Mucosa of rectum (tissue), 2 donors: ENCODE measurements at regions not wholly inside any gene's neighbourhood (a gene's known extent, or its start where the extent isn't known, plus 50 kb on each side); places are given as distances from the start of the nearest gene placed in this dataset.

Experiments used
- H3K27ac ChIP-seq, 2 donors: one replicate each; pipeline ENCODE4 v1.7.0; 2013; ENCODE audit warnings: inconsistent platforms in 2 of 2, low read depth in 2 of 2, low read length in 2 of 2
- H3K27me3 ChIP-seq, 2 donors: one replicate each; pipeline ENCODE4 v1.7.0; 2013; ENCODE audit warnings: low read length in 2 of 2; ENCODE audit not compliant: control insufficient read depth in 2 of 2, insufficient read depth in 2 of 2
- H3K36me3 ChIP-seq, 2 donors: one replicate each; pipeline ENCODE4 v1.7.0; 2013; ENCODE audit warnings: low read length in 2 of 2; ENCODE audit not compliant: control insufficient read depth in 2 of 2, insufficient read depth in 2 of 2
- H3K4me1 ChIP-seq, 2 donors: one replicate each; pipeline ENCODE4 v1.7.0; 2013; ENCODE audit warnings: low read length in 2 of 2, mild to moderate bottlenecking in 1 of 2; ENCODE audit not compliant: control insufficient read depth in 2 of 2, insufficient read depth in 2 of 2
- H3K4me3 ChIP-seq, 2 donors: one replicate each; pipeline ENCODE4 v1.7.0; 2013; ENCODE audit warnings: low read length in 2 of 2
- H3K9ac ChIP-seq, 2 donors: one replicate each; pipeline ENCODE4 v1.7.0; 2013; ENCODE audit warnings: low read length in 2 of 2, low read depth in 1 of 2, mild to moderate bottlenecking in 1 of 2
- H3K9me3 ChIP-seq, 2 donors: one replicate each; pipeline ENCODE4 v1.7.0; 2013; ENCODE audit warnings: low read length in 2 of 2; ENCODE audit not compliant: control insufficient read depth in 2 of 2
- donor health status: healthy.
- donor health status: Normal muscosa, but diverticular disease.

GRCh38 chr9:108133101-108133500, 643.5 kb upstream of the KLF4 start:
- H3K9ac ChIP-seq: no peak overlapping the region
- H3K27ac ChIP-seq: no peak overlapping the region
- no peaks in the 10 kb centered on the region for H3K4me1 ChIP-seq
- H3K9me3 ChIP-seq: no peaks in the 10 kb centered on the region
- no peaks in the 10 kb centered on the region for H3K27me3 ChIP-seq
- H3K4me3 ChIP-seq: no peak overlapping the region
- no peaks in the 10 kb centered on the region for H3K36me3 ChIP-seq

DNA sequence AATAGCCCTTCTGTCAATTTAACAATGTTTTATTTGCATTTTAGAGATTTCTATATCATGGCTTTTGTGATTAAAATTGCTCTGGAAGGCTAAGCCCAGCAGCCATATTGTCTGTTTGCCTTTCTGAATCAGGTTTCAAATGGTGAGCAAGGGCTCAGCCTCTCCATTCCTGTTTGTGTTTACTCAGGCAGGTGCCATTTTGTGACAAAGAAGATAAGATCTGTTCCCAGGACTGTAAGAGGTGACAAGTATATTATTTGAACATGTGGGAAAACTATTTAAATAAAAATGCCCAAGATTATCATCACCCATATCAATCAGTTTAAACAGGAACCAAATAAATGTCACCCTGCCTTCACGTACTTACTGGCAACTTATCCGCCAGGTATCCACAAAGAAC, 641.3 kb upstream of the KLF4 start:
- Histone ChIP-seq H3K27ac (no peak overlapping the region), H3K27me3 (no peaks in the 10 kb centered on the region), H3K9ac (no peak overlapping the region), H3K4me1 (no peaks in the 10 kb centered on the region), H3K36me3 (no peaks in the 10 kb centered on the region), H3K9me3 (no peaks in the 10 kb centered on the region), H3K4me3 (no peak overlapping the region)

DNA sequence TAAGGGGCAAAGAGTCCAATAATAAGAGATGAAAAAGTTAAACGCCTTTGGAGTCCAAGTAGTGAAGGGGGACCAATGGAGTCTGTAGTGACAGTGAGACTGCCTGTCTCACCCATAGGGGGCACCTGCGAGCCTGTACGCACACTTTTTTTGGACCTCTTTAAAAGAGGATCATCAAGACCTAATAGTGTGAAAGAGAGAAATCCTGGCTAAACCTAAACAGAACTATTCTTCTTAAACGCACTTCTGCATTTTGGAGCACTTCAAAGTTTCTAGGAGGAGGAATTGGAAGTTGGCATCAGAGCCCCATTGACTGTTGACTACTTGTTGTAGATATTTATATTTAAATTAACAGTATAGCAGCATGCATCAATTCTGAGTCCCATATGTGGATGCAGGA, 636.1 kb upstream of the KLF4 start:
- H3K36me3 ChIP-seq: no peaks in the 10 kb centered on the region

GRCh38 chr9:108119530-108120113, 630.1 kb upstream of the KLF4 start:
- H3K4me3 ChIP-seq: no peak overlapping the region
- peaks cover 0 to 3% of the 10 kb centered on the region in 2 donors for H3K9me3 ChIP-seq
- no peaks in the 10 kb centered on the region for H3K4me1 ChIP-seq
- H3K36me3 ChIP-seq: no peaks in the 10 kb centered on the region
- no peaks in the 10 kb centered on the region for H3K27me3 ChIP-seq
- H3K9ac ChIP-seq: no peak overlapping the region
- no peak overlapping the region for H3K27ac ChIP-seq

More for the DNA sequence above, 636.1 kb upstream of the KLF4 start:
- Histone ChIP-seq H3K4me3 (no peak overlapping the region), H3K9ac (no peak overlapping the region), H3K4me1 (no peaks in the 10 kb centered on the region), H3K27me3 (no peaks in the 10 kb centered on the region), H3K9me3 (peaks cover 0 to 3% of the 10 kb centered on the region in 2 donors), H3K27ac (no peak overlapping the region)

GRCh38 chr9:108117795-108118194, 628.2 kb upstream of the KLF4 start:
- Histone ChIP-seq H3K9me3 (peaks cover 0 to 3% of the 10 kb centered on the region in 2 donors), H3K4me1 (no peaks in the 10 kb centered on the region), H3K9ac (no peak overlapping the region), H3K27ac (no peak overlapping the region), H3K4me3 (no peak overlapping the region), H3K36me3 (no peaks in the 10 kb centered on the region), H3K27me3 (no peaks in the 10 kb centered on the region)

DNA sequence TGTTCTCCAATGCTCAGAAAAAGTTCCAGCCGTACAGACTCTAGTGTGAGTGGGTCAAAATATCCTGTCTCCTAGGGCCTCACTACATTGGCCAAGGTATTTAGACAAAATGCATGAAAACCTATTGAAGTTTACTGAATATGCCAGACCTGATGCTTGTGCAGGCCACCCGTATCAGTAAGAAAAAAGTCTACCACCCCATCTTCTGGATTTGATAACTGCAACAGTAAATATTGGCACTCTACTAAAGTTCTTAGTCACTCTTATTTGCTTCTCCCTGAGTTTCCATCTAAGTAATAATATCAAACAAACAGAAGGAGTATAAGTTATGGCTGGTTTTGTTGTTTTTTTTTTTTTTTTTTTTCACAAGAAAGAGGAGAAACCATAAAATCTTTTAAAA, 627.7 kb upstream of the KLF4 start:
- Histone ChIP-seq H3K27ac (no peak overlapping the region), H3K27me3 (no peaks in the 10 kb centered on the region), H3K4me1 (no peaks in the 10 kb centered on the region), H3K9me3 (no peaks in the 10 kb centered on the region), H3K9ac (no peak overlapping the region), H3K36me3 (no peaks in the 10 kb centered on the region), H3K4me3 (no peak overlapping the region)

DNA sequence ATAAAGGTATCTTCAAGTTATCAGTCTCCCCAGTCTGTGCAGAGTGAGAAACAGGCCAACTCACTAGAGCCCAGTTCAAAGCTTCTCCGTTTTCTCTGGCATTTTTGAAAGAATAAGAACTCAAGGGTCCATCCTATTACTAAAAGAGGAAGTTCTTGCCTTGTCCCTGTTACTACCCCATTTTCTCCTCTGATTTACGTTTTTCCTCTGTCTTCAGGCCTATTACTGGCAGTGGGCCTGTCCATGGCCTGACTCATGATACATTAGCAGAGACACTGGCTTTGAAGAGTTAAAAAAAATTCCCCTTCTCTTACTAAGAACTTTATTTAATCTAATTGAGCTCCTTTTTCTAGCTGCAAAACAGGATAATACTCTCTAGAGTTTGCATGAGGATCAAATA, 624.0 kb upstream of the KLF4 start:
- no peak overlapping the region for H3K9ac ChIP-seq
- no peak overlapping the region for H3K4me3 ChIP-seq

GRCh38 chr9:108109927-108110690, 620.5 kb upstream of the KLF4 start:
- no peak overlapping the region for H3K27ac ChIP-seq
- H3K27me3 ChIP-seq: no peaks in the 10 kb centered on the region
- no peak overlapping the region for H3K4me3 ChIP-seq
- no peak overlapping the region for H3K9ac ChIP-seq
- H3K4me1 ChIP-seq: no peaks in the 10 kb centered on the region
- no peaks in the 10 kb centered on the region for H3K9me3 ChIP-seq
- no peaks in the 10 kb centered on the region for H3K36me3 ChIP-seq

More for the DNA sequence above, 624.0 kb upstream of the KLF4 start:
- Histone ChIP-seq H3K36me3 (no peaks in the 10 kb centered on the region), H3K4me1 (no peaks in the 10 kb centered on the region), H3K9me3 (no peaks in the 10 kb centered on the region), H3K27me3 (no peaks in the 10 kb centered on the region), H3K27ac (no peak overlapping the region)

DNA sequence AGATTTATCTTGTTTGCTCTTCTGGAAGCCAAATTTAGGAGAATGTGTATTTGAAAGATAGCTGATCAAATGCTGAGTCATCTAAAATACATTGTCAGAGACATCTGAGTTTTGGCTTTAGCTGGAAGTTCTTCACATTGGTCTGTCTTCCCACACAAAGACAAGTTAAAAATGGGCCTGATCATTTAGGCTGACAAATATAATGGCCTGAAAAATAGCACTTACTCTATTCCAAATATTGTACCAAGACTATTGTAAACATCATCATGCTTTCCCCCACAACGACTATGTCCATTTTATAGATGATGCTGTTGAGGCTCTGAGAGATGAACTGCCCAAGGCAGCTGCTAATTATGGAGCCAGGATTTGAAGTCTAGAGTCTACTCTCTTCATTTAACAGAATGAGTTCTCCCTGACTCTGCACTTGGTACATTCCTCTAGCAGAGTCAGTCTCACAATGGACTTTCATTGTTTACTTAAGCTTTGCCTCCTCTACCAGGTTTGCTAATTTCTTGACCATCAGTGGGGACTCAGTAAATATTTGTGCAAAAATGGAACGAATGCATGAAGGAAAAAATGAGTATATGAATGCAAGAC, 619.4 kb upstream of the KLF4 start:
- no peaks in the 10 kb centered on the region for H3K27me3 ChIP-seq
- no peaks in the 10 kb centered on the region for H3K36me3 ChIP-seq
- H3K27ac ChIP-seq: no peak overlapping the region
- no peaks in the 10 kb centered on the region for H3K9me3 ChIP-seq
- H3K4me3 ChIP-seq: no peak overlapping the region
- no peak overlapping the region for H3K9ac ChIP-seq
- no peaks in the 10 kb centered on the region for H3K4me1 ChIP-seq

DNA sequence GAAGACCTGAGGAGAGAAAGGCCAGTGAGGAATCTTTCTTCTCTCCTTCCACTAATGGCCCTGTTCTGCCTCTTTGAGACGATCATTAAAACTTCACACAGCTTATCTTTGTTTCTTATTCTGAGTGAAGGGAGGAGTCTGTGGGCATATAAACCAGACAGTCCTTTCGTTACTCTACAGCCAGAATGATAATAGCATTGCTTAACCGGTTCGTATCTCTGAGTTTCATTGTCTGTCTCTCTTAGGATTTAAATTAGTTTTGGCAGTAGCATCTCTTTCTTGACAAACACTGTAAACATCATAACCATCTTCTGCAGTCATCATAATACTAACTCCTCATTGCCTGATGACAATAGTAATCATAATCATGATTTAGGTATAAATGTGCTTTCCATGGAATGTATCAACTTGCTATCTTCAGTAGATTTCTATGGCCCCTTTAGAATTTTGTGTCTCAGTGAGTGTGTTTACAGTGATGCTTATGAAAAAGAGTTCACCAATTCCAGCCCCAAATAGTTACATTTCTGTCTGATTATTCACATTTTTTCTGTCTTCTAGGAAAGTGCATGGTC, 618.8 kb upstream of the KLF4 start:
- H3K9ac ChIP-seq: no peak overlapping the region
- H3K27ac ChIP-seq: no peak overlapping the region
- H3K4me3 ChIP-seq: no peak overlapping the region
- no peaks in the 10 kb centered on the region for H3K36me3 ChIP-seq
- H3K27me3 ChIP-seq: no peaks in the 10 kb centered on the region
- no peaks in the 10 kb centered on the region for H3K4me1 ChIP-seq
- no peaks in the 10 kb centered on the region for H3K9me3 ChIP-seq
